GM18858 (cell line): ENCODE measurements at regions not wholly inside any gene's neighbourhood (a gene's known extent, or its start where the extent isn't known, plus 50 kb on each side); places are given as distances from the start of the nearest gene placed in this dataset.

Source experiments
- ATAC-seq: cut with Tn5 transposase; IDR thresholded peaks from one replicate; pipeline ENCODE4 v1.9.1; 2021; ENCODE audit not compliant: unreplicated experiment

DNA sequence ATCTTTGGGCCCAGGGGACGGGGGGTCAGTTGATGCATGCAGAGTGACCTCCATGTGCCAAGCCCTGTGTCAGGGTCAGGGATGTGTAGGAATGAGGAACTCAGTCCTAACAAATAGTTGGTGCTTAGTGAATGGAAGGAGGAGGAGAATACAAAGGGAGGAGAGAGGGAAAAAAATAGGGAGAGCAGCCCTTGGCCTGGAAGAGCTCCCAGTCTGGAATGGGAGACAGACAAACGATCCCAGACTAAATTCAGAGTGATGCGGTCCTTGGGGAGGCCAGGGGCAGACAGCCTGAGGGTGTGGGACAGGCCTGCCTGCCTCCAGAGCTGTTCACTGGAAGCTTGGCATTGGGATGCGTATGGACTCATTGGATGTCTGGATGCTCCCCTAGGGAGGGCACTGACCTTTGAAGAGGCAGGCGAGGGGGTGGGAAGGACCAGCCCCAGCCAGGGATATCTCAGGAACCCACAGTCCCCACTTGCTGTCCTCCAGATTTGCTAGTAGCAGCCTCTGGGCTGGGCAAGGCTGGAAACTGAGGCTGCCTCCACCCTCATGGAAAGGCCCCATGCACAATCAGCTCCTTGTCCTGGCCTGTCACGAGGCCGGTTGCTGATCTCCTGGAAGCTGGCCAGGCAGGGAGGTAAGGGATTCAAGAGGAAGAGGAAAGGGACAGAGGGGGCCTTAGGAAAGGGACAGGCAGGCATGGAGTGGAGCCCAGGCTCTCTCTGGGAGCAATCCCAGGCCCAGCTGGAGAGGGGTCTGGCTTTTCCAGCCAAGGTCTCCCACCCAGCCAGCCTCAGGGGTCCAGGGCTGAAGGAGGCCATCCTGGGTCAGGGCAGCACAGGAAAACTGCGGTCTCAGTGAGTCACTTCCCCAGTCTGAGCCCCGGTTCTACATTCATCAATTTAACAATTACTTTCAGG is 69.0 kb upstream of the GGTA1 start:
- ATAC-seq, result no peak

DNA sequence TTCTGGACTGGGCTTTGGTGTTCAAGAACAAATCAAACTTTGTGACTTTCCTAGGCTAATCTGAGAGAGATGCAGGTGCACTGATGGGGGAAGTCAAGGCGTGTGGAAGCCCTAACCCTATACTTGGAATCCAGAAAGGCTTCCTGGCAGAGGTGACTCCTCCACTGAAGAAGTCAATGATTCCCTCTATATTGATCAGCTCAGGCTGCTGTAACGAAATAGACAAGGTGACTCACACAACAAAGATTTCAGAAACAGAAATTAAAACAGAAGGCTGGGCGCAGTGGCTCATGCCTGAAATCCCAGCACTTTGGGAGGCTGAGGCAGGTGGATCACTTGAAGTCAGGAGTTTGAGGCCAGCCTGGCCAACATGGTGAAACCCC is 69.6 kb upstream of the GGTA1 start:
- no peak for ATAC-seq

DNA sequence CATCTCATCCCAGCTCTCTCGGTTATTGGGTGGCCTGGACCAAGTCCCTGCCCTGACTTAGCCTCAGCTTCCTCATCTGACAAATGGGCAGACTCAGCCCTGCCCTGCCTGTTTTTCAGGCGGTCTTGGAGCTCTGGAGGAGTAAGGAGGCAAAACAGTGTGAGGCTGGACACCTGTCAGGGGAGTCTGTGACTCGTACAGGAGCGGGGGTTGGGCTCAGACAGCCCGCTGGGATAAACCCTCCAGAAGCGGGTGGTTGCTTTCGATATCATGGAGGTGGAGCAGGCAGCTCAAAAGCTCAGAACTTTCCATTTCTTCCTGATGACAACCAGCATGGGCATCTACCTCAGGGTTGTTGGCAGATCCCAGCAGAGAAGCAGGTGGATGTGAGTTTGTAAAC is 72.9 kb upstream of the GGTA1 start:
- no peak for ATAC-seq

DNA sequence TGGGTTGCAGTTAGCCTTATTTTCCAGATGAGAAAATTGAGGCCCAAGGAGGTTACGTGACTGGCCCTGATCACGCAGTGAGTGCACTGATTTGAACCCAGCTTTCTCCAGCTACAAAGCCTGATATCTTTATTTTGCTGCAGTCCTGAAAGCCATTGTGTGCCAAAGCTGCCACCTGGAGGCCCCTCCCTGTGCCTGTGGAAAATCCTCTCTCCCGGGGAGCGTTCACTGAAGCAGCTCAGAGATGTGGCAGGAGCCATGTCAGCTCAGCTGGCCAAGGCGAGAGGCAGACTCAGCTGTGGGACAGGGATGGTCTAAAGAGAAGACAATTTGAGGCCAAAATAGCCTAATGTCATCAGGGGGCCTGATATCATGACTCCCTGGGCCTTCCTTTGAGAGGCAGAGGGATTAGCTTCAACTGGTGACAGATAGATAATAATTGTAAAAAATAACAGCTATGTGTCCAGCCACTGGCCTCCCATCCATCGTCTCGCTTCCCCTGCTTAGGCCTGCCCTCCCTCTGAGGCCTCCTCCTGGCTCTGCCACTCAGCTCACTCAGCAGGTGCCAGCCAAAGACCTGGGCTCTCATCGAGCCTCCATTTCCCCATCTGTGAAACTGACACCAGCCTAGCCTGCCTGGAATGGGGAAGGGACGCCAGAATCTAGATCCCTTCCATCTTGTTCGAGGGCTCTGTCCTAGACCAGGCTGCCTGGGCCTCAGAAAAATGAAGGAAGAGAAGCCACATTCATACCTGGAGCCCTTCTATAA is 74.3 kb upstream of the GGTA1 start:
- no peak for ATAC-seq

DNA sequence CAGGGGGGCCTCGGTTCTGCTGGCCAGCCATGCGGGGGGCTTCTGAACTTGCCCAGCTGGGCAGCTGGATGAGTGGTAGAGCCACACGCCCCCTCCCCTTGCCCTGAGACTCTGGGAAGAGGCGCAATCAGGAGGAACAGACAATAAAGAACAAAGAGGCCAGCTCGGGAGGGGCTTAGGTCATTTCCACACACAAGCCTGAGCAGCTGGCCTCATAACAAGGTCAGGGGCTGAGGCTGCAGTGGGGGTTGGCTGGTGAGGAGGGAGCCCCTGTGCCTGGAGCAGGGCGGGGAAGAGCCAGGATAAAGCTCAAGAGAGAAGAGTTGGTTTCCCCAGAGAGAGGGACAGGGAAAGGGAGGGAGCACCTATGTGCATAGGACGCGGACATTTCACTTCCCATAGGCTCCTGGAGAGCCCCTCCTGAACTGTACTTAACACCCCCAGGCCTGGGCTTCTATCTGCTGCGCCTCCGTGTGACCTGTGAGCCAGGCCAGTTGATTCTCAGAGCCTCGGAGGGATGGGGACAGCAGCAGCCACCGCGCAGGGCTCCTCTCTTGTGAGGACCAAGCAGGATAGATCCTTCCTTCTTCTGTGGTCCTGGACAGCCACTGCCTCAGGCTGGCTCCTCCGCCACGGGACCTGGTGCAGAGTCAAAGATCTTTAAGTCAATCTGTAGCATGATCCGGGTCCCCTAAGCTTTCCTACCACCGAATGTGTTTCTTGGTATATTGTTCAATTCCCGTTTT is 75.3 kb upstream of the GGTA1 start:
- ATAC-seq, result no peak

DNA sequence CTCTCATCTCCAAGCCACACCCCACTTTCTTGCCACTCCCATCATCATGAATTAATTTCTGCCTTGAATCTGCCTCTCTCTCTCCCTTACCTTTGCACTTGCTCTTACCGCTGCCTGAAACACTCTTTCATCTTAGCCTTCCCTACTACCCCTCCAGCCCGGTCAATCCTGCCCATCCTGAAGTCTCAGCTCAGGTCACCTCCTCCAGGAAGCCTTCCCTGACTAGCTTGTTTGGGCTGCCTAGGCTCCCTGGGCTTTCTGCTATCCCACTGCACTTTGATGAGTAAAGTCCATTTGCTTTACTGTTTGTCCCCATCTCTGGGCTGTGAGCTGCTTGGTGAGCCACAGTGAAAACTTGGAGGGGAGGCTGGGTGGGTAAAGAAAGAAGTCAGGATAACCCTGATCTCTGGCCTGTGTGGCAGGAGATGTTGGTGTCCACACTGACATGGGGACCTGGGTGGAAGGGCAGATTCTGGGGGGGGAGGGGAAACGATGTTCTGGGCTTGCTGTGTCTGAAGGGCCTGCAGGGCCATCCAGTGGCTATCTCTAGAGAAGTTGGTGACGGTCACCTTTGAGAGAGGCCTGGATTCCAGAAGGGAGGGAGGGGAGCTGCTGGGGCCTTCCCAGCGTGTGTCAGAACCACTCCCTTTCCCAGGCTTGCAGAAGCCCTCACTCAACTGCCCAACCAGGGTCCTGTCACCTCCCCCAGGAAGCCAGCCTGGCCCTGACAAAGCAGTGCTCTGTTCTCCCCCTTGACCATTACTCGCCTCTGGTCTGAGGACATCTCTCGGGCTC is 75.0 kb upstream of the DAB2IP start:
- ATAC-seq, result no peak

DNA sequence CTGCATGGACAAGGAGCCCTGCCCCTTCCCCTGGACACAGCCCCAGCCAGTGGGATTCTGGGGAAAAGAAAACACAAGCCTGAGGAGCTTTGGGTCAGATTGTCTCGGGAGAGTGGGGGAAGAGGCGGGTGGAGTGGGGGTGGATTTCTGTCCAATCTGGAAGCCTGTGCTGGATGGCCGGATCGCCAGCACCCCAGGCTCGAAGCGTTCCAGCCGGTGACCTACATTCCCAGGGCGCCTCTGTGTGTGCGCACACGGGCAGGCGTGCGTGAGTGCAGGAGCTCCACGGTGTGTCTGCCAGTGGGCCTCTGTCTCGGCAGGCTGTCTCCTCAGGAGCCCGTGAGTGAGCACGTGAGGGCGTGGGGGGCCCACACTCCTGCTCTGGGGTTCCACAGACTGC is 74.3 kb upstream of the DAB2IP start:
- ATAC-seq, result no peak

DNA sequence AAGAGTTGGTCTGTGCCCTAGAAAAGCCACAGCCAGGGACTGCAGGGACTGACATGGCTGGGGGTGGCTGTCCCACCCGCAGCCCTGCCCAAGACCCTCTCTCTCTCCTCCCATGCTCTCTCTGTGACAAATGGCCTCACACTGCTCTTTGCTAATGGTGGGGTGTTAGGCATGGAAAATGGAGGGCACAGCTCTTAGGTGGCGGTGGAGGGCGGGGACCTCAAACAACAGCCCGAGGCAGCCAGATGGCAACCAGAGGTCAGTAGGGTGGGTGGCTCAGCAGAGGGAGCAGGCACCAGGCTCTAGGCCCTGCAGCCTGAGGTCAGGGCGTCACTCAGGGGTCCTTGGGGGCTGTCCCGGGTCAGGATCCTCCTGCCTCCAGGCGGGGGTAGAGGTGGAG is 73.9 kb upstream of the DAB2IP start:
- no peak for ATAC-seq

DNA sequence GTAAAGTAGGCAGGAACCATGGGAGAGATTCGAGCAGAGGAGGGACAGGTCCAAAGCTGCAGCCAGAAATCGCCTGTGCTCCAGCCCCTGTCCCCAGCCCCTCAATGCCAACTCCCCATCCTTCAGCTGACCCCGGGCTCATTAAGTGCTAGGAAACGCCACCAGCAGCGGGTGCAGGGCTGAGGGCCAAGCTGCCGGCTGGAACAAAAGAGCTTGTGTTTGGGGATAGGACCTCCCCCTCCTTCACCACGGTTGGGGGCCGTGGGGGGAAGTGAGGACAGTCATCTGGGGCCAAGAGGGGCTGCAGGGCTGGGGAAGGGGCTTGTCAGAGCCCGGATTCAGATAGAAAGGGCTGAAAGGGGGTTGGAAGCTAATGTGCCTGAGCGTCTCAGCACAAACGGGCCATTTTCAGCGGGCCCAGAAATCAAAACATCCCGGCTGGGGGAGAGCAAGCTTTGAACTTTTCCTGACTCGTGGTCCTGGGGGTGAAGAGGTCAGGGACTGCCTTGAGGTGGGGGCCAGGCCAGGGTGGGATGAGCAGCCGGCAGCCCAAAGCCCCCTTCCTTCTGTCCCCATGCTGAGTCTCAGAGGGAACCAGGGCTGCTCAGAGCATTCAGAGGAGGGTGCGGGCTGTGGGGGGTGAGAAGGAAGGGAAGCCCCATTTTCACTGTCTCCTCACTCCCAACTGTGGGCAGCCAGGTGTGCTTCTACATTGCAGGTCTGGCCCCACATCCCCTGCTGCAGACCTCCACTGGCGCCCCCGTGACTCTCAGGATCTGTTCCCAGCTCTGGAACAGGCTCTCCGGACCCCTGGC is 69.4 kb upstream of the DAB2IP start:
- ATAC-seq, result no peak

DNA sequence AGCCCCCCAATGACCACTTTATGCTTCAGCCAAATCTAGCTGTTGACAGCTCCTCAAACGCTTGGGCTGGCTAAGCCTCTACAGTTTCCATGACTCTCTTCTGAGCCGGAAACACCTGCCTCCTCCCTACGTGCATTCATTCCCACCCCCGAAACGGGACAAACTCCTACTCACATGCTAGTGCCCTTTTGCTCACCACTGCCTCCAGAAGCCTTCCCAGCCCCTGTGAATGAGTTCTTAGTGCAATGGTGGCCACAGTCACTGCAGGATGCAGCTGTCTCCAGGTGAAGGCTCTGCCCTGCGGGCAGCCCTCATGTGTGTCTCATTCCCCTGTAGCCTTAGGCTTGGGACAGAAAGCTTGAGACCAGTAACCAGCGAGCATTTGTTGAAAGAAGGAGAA is 68.8 kb upstream of the DAB2IP start:
- no peak for ATAC-seq

DNA sequence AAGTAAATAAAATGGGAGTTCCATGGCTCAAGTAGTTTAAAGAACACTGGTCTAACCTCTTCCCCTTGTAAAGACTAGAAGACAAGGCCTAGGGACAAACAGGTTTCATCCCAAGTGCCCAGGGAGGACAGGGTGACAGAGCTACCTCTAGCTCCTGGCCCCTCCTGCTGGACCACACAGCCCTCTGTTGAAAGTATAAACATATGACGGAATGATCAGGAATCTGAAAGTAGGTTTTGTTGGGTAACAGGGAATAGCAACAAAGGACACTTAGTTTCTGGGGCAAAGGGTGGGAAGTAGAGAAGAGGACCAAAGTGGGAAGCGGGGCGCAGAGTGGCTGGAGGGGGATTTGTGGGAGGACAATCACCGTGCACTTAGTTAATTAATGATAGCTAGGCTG is 67.0 kb upstream of the DAB2IP start:
- no peak for ATAC-seq

DNA sequence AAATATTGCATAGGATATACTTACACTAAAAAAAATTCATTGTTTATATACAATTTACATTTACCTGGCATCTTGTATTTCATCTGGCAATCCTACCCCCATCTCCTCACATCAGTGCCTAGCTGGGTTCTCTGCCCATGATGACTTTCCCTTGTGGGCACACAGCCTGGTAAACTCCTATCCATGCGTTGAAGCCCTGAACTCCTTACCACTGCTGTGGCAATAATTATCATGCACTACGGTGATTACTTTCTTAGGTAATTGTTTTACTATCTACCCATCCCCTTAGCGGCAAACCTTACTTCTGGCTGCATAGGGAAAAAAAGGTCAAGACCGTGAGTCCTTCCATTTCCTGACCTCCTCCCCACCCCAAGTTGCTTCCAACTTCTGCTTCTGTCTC is 63.6 kb upstream of the DAB2IP start:
- ATAC-seq, result no peak

DNA sequence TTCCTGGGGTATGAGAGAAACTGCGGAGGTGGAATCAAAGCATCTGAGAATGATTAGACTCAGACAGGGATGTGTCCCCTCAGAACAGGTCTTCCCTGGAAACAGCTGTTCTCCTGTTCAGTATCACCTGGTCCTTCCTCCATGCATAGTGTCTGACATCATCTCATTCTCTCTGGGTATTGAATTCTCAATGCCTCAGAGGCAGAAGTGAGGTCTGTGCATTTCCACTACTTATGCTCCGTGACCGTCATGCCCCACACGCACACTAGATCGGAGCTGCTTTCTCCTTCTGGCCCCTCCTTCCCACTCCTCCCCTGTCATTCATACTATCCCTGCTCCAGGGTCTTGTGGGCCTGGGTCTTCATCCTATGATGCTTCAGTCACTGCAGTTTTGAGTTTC is 61.4 kb upstream of the DAB2IP start:
- ATAC-seq, result no peak

DNA sequence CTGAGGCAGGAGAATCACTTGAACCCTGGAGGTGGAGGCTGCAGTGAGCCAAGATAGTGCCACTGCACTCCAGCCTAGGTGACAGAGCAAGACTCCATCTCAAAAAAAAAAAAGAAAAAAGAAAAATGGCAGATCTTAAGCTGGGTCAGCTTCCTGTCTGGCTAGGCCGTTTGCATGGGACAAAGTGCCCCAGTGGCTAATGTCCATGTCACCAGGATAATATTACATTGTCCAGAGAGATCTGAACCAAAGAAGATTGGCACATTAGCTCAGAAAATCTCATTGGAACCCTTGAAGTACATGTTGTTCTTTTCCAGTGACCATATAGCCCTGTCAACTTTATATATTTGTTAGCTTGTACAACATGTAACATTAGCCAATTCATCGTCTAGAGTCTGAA is 59.2 kb upstream of the DAB2IP start:
- no peak for ATAC-seq

DNA sequence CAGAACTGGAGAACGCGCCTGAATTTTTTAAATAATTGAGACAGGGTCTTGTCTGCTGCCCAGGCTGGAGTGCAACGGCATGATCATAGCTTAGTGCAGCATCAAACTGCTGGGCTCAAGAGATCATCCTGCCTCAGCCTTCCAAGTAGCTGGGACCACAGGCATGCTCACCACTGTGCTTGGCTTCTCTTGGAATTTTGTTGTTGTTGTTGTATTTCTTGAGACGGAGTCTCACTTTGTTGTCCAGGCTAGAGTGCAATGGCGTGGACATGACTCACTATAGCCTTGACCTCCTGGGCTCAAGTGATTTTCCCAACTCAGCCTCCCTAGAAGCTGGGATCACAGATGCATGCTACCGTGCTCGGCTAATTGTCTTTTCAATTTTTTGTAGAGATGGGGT is 58.4 kb upstream of the DAB2IP start:
- no peak for ATAC-seq

DNA sequence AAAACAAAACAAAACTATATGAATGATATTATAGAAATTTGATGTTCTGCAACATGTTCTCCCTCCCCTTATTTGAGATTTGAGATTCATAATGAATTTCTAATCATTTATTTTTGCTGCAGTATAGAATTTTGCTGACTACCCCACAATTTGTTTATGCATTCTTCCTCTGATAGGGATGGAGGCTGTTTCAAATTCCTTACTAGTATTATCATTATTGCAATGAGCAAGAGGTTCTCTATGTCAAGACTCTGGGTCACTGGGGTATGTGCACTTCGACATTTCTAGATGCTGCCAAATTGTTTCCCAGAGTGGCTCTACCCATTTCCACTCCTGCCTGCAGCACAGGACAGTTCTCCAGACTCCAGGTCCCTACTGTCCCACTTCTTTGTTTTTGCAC is 54.9 kb upstream of the DAB2IP start:
- ATAC-seq, result no peak

DNA sequence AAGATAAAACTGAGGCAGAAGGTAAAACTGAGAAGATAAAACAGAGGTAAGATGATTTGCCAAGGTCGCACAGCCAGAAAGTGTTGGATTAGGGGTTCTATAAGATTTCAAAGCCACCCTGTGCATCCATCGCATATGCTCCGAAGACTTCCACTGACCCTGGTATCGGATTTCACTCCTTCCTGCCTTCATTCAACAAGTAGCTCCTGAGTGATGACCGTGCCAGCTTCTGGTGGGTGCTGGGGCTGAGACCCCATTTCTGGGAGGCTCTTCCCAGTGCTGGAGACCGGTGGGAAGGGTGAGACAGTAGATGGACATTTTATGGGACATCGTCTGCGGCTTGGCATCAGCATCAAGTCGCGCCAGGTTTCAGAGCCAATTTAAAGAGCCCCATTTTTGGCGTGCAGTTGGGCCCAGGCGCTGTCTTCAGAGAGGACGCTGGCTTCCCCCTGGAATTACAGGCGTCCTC is 53.7 kb upstream of the DAB2IP start:
- no peak for ATAC-seq

DNA sequence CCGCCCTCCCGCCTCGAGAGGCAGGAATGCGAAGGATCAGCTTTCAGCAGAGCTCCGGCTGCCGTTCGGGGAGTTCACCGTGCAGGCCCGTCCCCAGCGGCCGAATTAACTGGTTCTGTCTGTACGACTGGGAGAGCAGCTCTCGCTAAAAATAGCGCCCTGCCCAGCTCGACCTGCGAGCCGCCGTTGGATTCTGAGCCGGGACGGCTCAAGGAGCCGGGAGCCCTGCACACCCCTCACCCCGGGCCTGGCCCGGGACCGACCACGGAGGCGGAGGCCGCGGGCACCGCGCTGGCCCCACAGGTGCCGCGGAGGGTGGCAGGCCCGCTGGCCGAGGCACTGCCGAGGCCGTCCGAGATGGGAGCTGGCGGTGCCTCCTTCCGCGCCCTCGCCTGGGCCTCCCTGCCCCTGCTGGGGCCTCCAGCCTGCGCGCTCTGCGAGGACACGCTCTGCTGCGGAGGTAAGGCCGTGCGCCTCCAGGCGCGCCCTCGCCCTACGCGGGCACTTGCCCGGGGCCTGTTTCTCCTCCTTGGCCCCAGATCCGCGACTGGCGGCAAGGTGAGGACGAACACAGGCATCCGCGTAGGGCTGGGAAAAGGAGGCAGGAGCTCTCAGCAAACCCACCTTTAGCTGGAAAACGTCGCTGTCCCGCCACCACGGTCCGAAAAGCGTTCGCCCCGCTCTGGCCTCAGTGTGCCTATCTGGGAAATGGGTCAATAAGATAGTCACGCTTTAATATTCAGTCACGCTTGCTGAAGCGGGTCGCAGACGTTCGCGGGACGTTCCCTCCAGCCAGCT is 53.1 kb upstream of the DAB2IP start:
- no peak for ATAC-seq
